Tibial nerve (tissue), 4 donors: ENCODE measurements at regions not wholly inside any gene's neighbourhood (a gene's known extent, or its start where the extent isn't known, plus 50 kb on each side); places are given as distances from the start of the nearest gene placed in this dataset.
"Not testable (repeated sequence)": the region's sequence is repeated elsewhere in the genome, so short reads cannot be mapped to it uniquely, and the experiment has no call there.

Source experiments
- DNase-seq, 2 donors: peaks; one replicate each; pipeline ENCODE4 v3.0.0-alpha.2; 2019; ENCODE audit warnings: low spot score in 2 of 2
- H3K27ac ChIP-seq, 4 donors: fragments of 200-600 bp; sonication (generic) in 3 of 4; one replicate each; pipeline ENCODE4 v1.5.1; 2017 to 2019; ENCODE audit warnings: mild to moderate bottlenecking in 1 of 4
- H3K27me3 ChIP-seq, 2 donors: fragments of 200-600 bp; sonication (generic) in 1 of 2; one replicate each; pipeline versions ENCODE4 v1.5.1 to v1.6.0; 2017 to 2019
- H3K36me3 ChIP-seq, 3 donors: fragments of 200-600 bp; sonication (generic); one replicate each; pipeline ENCODE4 v1.5.1; 2018 to 2019
- H3K4me1 ChIP-seq, 4 donors: fragments of 200-600 bp; sonication (generic) in 3 of 4; one replicate each; pipeline ENCODE4 v1.5.1; 2017 to 2019
- H3K4me3 ChIP-seq, 4 donors: fragments of 200-600 bp; sonication (generic) in 3 of 4; one replicate each; pipeline ENCODE4 v1.5.1; 2017 to 2019; ENCODE audit warnings: mild to moderate bottlenecking in 1 of 4, moderate library complexity in 1 of 4
- H3K9me3 ChIP-seq, 4 donors: fragments of 200-600 bp; sonication (generic) in 3 of 4; one replicate each; pipeline ENCODE4 v1.5.1; 2017 to 2019
- EP300 ChIP-seq, 2 donors: sonication (generic); formaldehyde crosslinking; IDR thresholded peaks; one replicate each; pipeline ENCODE4 v1.6.1; 2017; ENCODE audit warnings: antibody characterized with exemption in 2 of 2, mild to moderate bottlenecking in 1 of 2
- POLR2A ChIP-seq, 2 donors: fragments of 450-650 bp; IDR thresholded peaks; one replicate each; pipeline ENCODE4 v1.6.1; 2017; ENCODE audit warnings: antibody characterized with exemption in 2 of 2, mild to moderate bottlenecking in 2 of 2, moderate library complexity in 2 of 2
- WGBS, 2 donors: methylation state at CpG; one replicate each; pipeline ENCODE4 v1.1.5; 2018; 5-methylcytosine and 5-hydroxymethylcytosine counted together
- TF ChIP-seq, protein P1 (sequence below), 5 experiments: fragments of 200-600 bp in 3 of 5; fragments of 450-650 bp in 2 of 5; sonication (generic) in 3 of 5; IDR thresholded peaks; one replicate each; pipeline ENCODE4 v1.5.1; 2016 to 2019; ENCODE audit warnings: antibody characterized with exemption in 5 of 5, mild to moderate bottlenecking in 3 of 5, moderate library complexity in 2 of 5

DNA sequence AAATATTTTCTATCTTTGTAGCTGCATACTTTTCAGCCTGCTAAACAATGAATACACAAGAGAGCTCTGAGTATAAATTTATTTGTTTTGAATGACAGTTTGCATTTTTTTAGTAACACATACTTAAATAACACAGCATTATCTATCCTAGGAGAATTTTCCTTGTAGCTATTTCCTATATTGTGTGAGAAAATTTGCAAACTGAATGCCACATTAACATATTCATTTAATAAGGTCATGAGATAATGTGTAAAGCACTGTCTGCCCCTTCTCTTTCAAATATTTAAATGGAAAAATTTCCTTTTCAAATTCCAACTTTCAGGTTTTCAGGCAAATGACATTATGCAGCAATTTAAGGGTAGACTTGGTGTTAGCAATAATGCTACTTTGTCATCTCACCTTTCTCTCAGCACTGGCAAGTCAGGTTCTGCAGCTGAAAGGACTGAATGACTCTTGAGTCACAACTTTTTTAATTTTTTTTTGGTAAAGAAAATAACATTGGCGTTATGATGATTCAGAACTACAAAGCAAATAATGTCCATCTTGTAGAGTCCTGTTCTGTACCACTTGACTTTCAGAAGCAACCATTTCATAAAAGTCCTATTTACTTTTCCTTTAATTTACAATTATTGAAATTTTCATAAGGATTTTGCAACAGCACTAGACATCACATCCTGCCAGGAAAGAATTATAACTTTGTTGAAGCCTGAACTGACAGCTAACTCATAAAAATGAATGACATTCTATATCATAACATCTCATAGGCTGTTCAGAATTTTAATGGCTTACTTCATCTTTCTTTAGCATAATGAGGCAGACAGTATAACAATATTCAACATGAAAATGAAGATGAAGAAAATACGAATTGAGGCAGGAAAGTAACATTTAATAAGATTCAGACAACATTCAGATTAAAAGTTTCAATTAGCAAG, 681.6 kb upstream of the SEMA6D start:
- WGBS, 2 donors: 31 to 33% methylated on average over 2 of the region's 2 CpGs

DNA sequence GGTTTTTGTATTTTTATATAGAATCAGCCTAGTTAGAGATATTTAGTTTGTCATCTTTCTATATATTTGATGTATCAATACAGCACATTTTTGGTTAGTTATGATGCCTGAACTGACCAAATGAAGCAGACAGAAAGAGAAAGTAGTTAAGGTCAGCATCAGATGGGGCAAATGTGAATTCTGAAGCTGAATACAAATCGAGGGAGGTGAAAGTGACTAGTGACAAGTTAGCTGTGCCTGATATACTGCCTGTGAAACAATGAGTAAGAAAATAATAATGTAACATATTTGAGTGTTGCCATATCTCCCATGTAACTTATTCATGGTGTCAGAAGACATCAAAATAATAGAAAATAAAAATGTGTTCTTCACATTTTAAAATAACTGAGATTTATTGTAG, 680.3 kb upstream of the SEMA6D start:
- no peak for DNase-seq
- Histone ChIP-seq H3K27ac (no peak overlapping the region), H3K9me3 (peaks cover 0 to 3% (median 0%) of the 10 kb centered on the region in 4 donors), H3K27me3 (no peaks in the 10 kb centered on the region), H3K36me3 (no peaks in the 10 kb centered on the region), H3K4me3 (no peak overlapping the region), H3K4me1 (no peaks in the 10 kb centered on the region)
- TF ChIP-seq POLR2A (IDR thresholded peaks at IDR 0.05) (no peak), EP300 (IDR thresholded peaks at IDR 0.05) (no peak)
- TF ChIP-seq, protein P1, sequence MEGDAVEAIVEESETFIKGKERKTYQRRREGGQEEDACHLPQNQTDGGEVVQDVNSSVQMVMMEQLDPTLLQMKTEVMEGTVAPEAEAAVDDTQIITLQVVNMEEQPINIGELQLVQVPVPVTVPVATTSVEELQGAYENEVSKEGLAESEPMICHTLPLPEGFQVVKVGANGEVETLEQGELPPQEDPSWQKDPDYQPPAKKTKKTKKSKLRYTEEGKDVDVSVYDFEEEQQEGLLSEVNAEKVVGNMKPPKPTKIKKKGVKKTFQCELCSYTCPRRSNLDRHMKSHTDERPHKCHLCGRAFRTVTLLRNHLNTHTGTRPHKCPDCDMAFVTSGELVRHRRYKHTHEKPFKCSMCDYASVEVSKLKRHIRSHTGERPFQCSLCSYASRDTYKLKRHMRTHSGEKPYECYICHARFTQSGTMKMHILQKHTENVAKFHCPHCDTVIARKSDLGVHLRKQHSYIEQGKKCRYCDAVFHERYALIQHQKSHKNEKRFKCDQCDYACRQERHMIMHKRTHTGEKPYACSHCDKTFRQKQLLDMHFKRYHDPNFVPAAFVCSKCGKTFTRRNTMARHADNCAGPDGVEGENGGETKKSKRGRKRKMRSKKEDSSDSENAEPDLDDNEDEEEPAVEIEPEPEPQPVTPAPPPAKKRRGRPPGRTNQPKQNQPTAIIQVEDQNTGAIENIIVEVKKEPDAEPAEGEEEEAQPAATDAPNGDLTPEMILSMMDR (IDR thresholded peaks at IDR 0.05): no peak
- WGBS, 2 donors: 44 to 45% methylated on average over 1 of the region's 1 CpG

More for the DNA sequence above, 681.6 kb upstream of the SEMA6D start:
- no peak overlapping the region for H3K27ac ChIP-seq
- H3K9me3 ChIP-seq: peaks cover 0 to 5% (median 0%) of the 10 kb centered on the region in 4 donors
- H3K27me3 ChIP-seq: no peaks in the 10 kb centered on the region
- no peaks in the 10 kb centered on the region for H3K36me3 ChIP-seq
- TF ChIP-seq EP300 (IDR thresholded peaks at IDR 0.05): no peak
- TF ChIP-seq, protein P1 (IDR thresholded peaks at IDR 0.05): no peak
- no peak for TF ChIP-seq POLR2A (IDR thresholded peaks at IDR 0.05)
- no peaks in the 10 kb centered on the region for H3K4me1 ChIP-seq
- no peak for DNase-seq
- no peak overlapping the region for H3K4me3 ChIP-seq

DNA sequence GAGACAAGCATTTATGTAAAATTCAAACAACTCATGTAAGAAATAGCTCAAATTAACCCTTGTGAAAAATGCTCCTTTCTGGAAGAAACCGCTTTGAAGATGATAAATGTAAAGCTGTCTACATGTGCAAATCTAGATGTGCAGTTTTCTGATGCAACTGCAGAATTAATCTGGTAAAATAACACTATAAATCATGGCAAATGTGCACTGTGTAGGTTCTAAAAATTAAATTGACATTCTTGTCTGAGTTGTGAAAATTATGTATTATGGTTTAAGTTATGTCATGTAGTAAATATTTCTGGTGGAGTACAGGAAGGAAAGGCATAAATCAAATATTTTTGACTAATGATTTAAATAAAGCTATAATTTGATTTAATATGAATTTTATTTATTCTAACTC, 678.1 kb upstream of the SEMA6D start:
- DNase-seq: no peak
- Histone ChIP-seq H3K36me3 (no peaks in the 10 kb centered on the region), H3K4me3 (no peak overlapping the region), H3K27ac (no peak overlapping the region), H3K27me3 (no peaks in the 10 kb centered on the region), H3K4me1 (no peaks in the 10 kb centered on the region), H3K9me3 (no peaks in the 10 kb centered on the region)
- 88 to 95% methylated on average over 1 of the region's 1 CpG for WGBS, 2 donors
- TF ChIP-seq, protein P1 (IDR thresholded peaks at IDR 0.05): no peak

DNA sequence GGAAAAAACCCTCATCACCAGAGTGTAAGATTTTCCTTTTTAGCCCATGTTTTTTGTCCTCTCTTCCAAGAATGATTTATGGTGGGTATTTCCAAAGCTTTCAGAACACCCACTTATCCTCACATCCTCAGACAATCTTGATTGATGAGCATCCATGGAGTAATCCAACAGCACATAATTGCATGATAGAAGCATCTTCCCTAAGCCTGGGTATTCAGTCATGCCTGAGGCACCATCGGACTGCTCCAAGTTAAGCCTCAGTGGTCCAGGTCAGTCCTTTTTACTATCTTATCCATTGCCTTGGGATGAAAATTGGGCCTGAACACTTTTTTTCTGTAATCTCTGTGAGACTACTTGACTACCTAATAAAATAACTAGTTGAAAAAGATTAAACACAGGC, 676.0 kb upstream of the SEMA6D start:
- TF ChIP-seq, protein P1 (IDR thresholded peaks at IDR 0.05): no peak
- TF ChIP-seq EP300 (IDR thresholded peaks at IDR 0.05) (no peak), POLR2A (IDR thresholded peaks at IDR 0.05) (no peak)
- no peaks in the 10 kb centered on the region for H3K27me3 ChIP-seq
- no peak overlapping the region for H3K27ac ChIP-seq
- 94 to 97% methylated on average over 1 of the region's 1 CpG for WGBS, 2 donors
- no peak overlapping the region for H3K4me3 ChIP-seq
- H3K9me3 ChIP-seq: no peaks in the 10 kb centered on the region
- DNase-seq: no peak
- no peaks in the 10 kb centered on the region for H3K4me1 ChIP-seq
- no peaks in the 10 kb centered on the region for H3K36me3 ChIP-seq

DNA sequence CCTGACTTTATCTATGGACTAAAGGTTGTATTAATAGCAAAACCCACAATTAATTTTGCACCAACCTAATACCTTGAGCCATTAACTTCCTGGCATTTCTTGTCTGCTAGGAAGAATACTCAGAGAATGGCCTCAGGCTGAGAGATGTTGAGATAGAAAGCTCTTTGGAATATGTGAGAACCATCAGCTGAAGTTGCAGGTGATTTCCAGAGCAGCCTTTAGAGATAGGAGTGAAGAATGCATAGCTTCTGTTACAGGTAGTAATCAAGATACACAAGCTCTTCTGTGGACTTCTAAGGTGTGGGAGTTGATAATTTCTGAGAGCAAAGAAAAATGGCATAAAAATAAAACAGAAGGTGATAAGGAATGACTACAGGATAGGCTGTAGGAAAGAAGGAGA, 669.3 kb upstream of the SEMA6D start:
- H3K27me3 ChIP-seq, H3K27ac ChIP-seq, H3K4me1 ChIP-seq, H3K9me3 ChIP-seq, H3K36me3 ChIP-seq, H3K4me3 ChIP-seq, DNase-seq: not testable (repeated sequence)
